GM23248 (cell line): ENCODE measurements at regions not wholly inside any gene's neighbourhood (a gene's known extent, or its start where the extent isn't known, plus 50 kb on each side); places are given as distances from the start of the nearest gene placed in this dataset.

Experiments
- DNase-seq: peaks from one replicate; pipeline ENCODE4 v3.0.0-alpha.2; 2015
- H2AFZ ChIP-seq: fragments of 200-600 bp; sonication (generic); 2 replicates; pipeline ENCODE4 v1.6.1; 2016; ENCODE audit warnings: antibody characterized with exemption
- H3F3A ChIP-seq: fragments of 200-600 bp; sonication (generic); 2 replicates; pipeline ENCODE4 v1.6.1; 2016; ENCODE audit warnings: mild to moderate bottlenecking, antibody characterized with exemption, mixed run types; ENCODE audit not compliant: insufficient read depth
- H3K27ac ChIP-seq: fragments of 200-600 bp; sonication (generic); 2 replicates; pipeline ENCODE4 v1.5.1; 2016; ENCODE audit warnings: mild to moderate bottlenecking
- H3K27me3 ChIP-seq: fragments of 200-600 bp; sonication (generic); replicated peaks from 2 replicates; pipeline ENCODE4 v1.6.1; 2016; ENCODE audit warnings: mild to moderate bottlenecking; ENCODE audit not compliant: insufficient read depth
- H3K36me3 ChIP-seq: fragments of 200-600 bp; sonication (generic); 2 replicates; pipeline ENCODE4 v1.6.1; 2016; ENCODE audit warnings: low read depth, mild to moderate bottlenecking
- H3K4me1 ChIP-seq: fragments of 200-600 bp; sonication (generic); 2 replicates; pipeline ENCODE4 v1.6.1; 2016; ENCODE audit warnings: mild to moderate bottlenecking; ENCODE audit not compliant: insufficient read depth
- H3K4me2 ChIP-seq: fragments of 200-600 bp; sonication (generic); one replicate; pipeline ENCODE4 v1.6.1; 2016; ENCODE audit warnings: mild to moderate bottlenecking; ENCODE audit not compliant: unreplicated experiment
- H3K4me3 ChIP-seq: fragments of 200-600 bp; sonication (generic); 2 replicates; pipeline ENCODE4 v1.5.1; 2016; ENCODE audit warnings: mild to moderate bottlenecking
- H3K79me2 ChIP-seq: fragments of 200-600 bp; sonication (generic); 2 replicates; pipeline ENCODE4 v1.6.1; 2016; ENCODE audit warnings: mild to moderate bottlenecking; ENCODE audit not compliant: insufficient read depth
- H3K9ac ChIP-seq: fragments of 200-600 bp; sonication (generic); 2 replicates; pipeline ENCODE4 v1.6.1; 2016; ENCODE audit warnings: mild to moderate bottlenecking
- H3K9me2 ChIP-seq: fragments of 200-600 bp; sonication (generic); 2 replicates; pipeline ENCODE4 v1.6.1; 2016; ENCODE audit warnings: mixed run types, mild to moderate bottlenecking, moderate library complexity; ENCODE audit not compliant: insufficient read depth
- H3K9me3 ChIP-seq: fragments of 200-600 bp; sonication (generic); one replicate; pipeline ENCODE4 v1.6.1; 2017; ENCODE audit warnings: low read depth
- H4K20me1 ChIP-seq: fragments of 200-600 bp; sonication (generic); 2 replicates; pipeline ENCODE4 v1.6.0; 2016; ENCODE audit not compliant: insufficient read depth
- EZH2 ChIP-seq: fragments of 200-600 bp; sonication (generic); IDR thresholded peaks from 2 replicates; pipeline ENCODE4 v1.6.1; 2018; ENCODE audit warnings: antibody characterized with exemption, mild to moderate bottlenecking; ENCODE audit not compliant: insufficient read depth, poor library complexity, severe bottlenecking
- EZH2phosphoT487 ChIP-seq: fragments of 200-600 bp; sonication (generic); IDR thresholded peaks from 2 replicates; pipeline ENCODE4 v1.6.1; 2018; ENCODE audit warnings: antibody characterized with exemption, moderate library complexity, mild to moderate bottlenecking, low read depth; ENCODE audit not compliant: insufficient read depth
- WGBS, 2 experiments: methylation state at CpG; one replicate each; pipeline ENCODE4 v1.1.6; 2015 to 2017; ENCODE audit warnings: low lambda C conversion rate in 2 of 2, low coverage in 1 of 2; ENCODE audit errors: missing lambda C conversion rate in 2 of 2; 5-methylcytosine and 5-hydroxymethylcytosine counted together
- in situ Hi-C: fragments of 300-500 bp; cut with MboI; formaldehyde crosslinking; loops from 2 replicates; pipeline ENCODE4 v1.15.0; 2020

GRCh38 chr13:65650321-65650720 is 1579.8 kb downstream of the PCDH9 start:
- Histone ChIP-seq H3K4me2 (no peak overlapping the region), H3K36me3 (no peaks in the 10 kb centered on the region), H3K9me3 (no peaks in the 10 kb centered on the region), H3K9me2 (no peaks in the 10 kb centered on the region), H3K27ac (no peak overlapping the region), H2AFZ (no peak overlapping the region), H3K79me2 (no peaks in the 10 kb centered on the region), H4K20me1 (no peaks in the 10 kb centered on the region), H3K9ac (no peak overlapping the region), H3K4me3 (no peak overlapping the region), H3K4me1 (no peaks in the 10 kb centered on the region), H3F3A (no peaks in the 10 kb centered on the region), H3K27me3 (no peaks in the 10 kb centered on the region)
- TF ChIP-seq EZH2 = no peak
- no peak for TF ChIP-seq EZH2phosphoT487
- in situ Hi-C loops = loop anchor here (25.0 kb wide), 1 partner anchor 1587 kb away; the partner anchor contains the start of gene PCDH9
- DNase-seq = no peak
- WGBS, 2 experiments = 20 to 25% methylated on average over 5 of the region's 5 CpGs

- Histone ChIP-seq H3K27ac (no peak overlapping the region), H2AFZ (no peak overlapping the region), H3K4me2 (no peak overlapping the region), H3K27me3 (no peaks in the 10 kb centered on the region), H3K4me1 (no peaks in the 10 kb centered on the region), H3K9me3 (peaks cover 3% of the 10 kb centered on the region), H3K4me3 (no peak overlapping the region), H3K79me2 (no peaks in the 10 kb centered on the region), H3F3A (no peaks in the 10 kb centered on the region), H3K9ac (no peak overlapping the region), H3K9me2 (no peaks in the 10 kb centered on the region), H3K36me3 (no peaks in the 10 kb centered on the region), H4K20me1 (no peaks in the 10 kb centered on the region)
- no peak for DNase-seq
- WGBS, 2 experiments = 17 to 21% methylated on average over 4 of the region's 4 CpGs
- in situ Hi-C loops = loop anchor here (25.0 kb wide), 1 partner anchor 1181 kb away; no protein-coding TSS in a partner anchor
- TF ChIP-seq EZH2phosphoT487 (no peak), EZH2 (no peak)
These were observed 1587.1 kb downstream of the PCDH9 start for GRCh38 chr13:65642996-65643395.

GRCh38 chr13:65642301-65642700 is 1587.8 kb downstream of the PCDH9 start:
- Histone ChIP-seq H3K4me1 (no peaks in the 10 kb centered on the region), H3K79me2 (no peaks in the 10 kb centered on the region), H2AFZ (no peak overlapping the region), H3K27me3 (no peaks in the 10 kb centered on the region), H3K36me3 (no peaks in the 10 kb centered on the region), H3K9ac (no peak overlapping the region), H3K9me2 (no peaks in the 10 kb centered on the region), H3K4me2 (no peak overlapping the region), H3K9me3 (peaks cover 3% of the 10 kb centered on the region), H3K27ac (no peak overlapping the region), H3F3A (no peaks in the 10 kb centered on the region), H3K4me3 (no peak overlapping the region), H4K20me1 (no peaks in the 10 kb centered on the region)
- TF ChIP-seq EZH2 (no peak), EZH2phosphoT487 (no peak)
- in situ Hi-C loops = loop anchor here (25.0 kb wide), 1 partner anchor 1180 kb away; no protein-coding TSS in a partner anchor
- DNase-seq = no peak

GRCh38 chr13:65638572-65639168 is 1591.5 kb downstream of the PCDH9 start:
- no peaks in the 10 kb centered on the region for H3K36me3 ChIP-seq
- in situ Hi-C loops = loop anchor here (25.0 kb wide), 1 partner anchor 1176 kb away; no protein-coding TSS in a partner anchor
- no peaks in the 10 kb centered on the region for H3K79me2 ChIP-seq
- no peak overlapping the region for H3K27ac ChIP-seq
- peak; percentile 48 for DNase-seq
- WGBS, 2 experiments = 3 to 6% methylated on average over 2 of the region's 2 CpGs
- TF ChIP-seq EZH2phosphoT487 (no peak), EZH2 (no peak)
- no peaks in the 10 kb centered on the region for H3K27me3 ChIP-seq
- H3K4me3 ChIP-seq = no peak overlapping the region
- no peaks in the 10 kb centered on the region for H3K4me1 ChIP-seq
- H3F3A ChIP-seq = no peaks in the 10 kb centered on the region
- no peak overlapping the region for H3K4me2 ChIP-seq
- H3K9me2 ChIP-seq = no peaks in the 10 kb centered on the region
- H3K9me3 ChIP-seq = no peaks in the 10 kb centered on the region
- no peak overlapping the region for H2AFZ ChIP-seq
- H3K9ac ChIP-seq = no peak overlapping the region
- no peaks in the 10 kb centered on the region for H4K20me1 ChIP-seq
